OCI-LY3 (cell line): ENCODE measurements at regions not wholly inside any gene's neighbourhood (a gene's known extent, or its start where the extent isn't known, plus 50 kb on each side); places are given as distances from the start of the nearest gene placed in this dataset.

Experiments
- H2AFZ ChIP-seq: fragments of 200-600, 300-600 bp; shearing (Covaris generic); 2 replicates; pipeline ENCODE4 v1.6.0; 2014; ENCODE audit warnings: antibody characterized with exemption, low read depth, low read length
- H3K27ac ChIP-seq: fragments of 200-600, 300-600 bp; sonication (generic); 2 replicates; pipeline ENCODE4 v1.5.1; 2014; ENCODE audit warnings: mild to moderate bottlenecking, low read length, moderate library complexity, mixed read lengths
- H3K27me3 ChIP-seq: fragments of 200-600, 300-600 bp; sonication (generic); 2 replicates; pipeline ENCODE4 v1.6.1; 2014; ENCODE audit warnings: low read depth, low read length, mixed read lengths
- H3K36me3 ChIP-seq: fragments of 200-600, 300-600 bp; sonication (generic); replicated peaks from 2 replicates; pipeline ENCODE3; 2014; ENCODE audit warnings: low read depth, low read length, mixed read lengths
- H3K4me1 ChIP-seq: fragments of 300-600, 200-600 bp; sonication (generic); 2 replicates; pipeline ENCODE4 v1.6.1; 2014; ENCODE audit warnings: low read length, mixed read lengths
- H3K4me2 ChIP-seq: fragments of 200-600, 300-600 bp; sonication (generic); 2 replicates; pipeline ENCODE4 v1.6.1; 2014; ENCODE audit warnings: low read length, mixed read lengths
- H3K4me3 ChIP-seq: fragments of 300-600, 200-600 bp; sonication (generic); 2 replicates; pipeline ENCODE4 v1.5.1; 2014; ENCODE audit warnings: antibody characterized with exemption, mild to moderate bottlenecking, low read length, moderate library complexity
- H3K79me2 ChIP-seq: fragments of 300-600, 200-600 bp; shearing (Covaris generic); 2 replicates; pipeline ENCODE4 v1.6.1; 2014; ENCODE audit warnings: mild to moderate bottlenecking, low read length, mixed read lengths
- H3K9ac ChIP-seq: fragments of 300-600, 200-600 bp; shearing (Covaris generic); 2 replicates; pipeline ENCODE4 v1.6.0; 2014; ENCODE audit warnings: mild to moderate bottlenecking, low read length, moderate library complexity
- H3K9me3 ChIP-seq: fragments of 200-600, 300-600 bp; shearing (Covaris generic); 2 replicates; pipeline ENCODE4 v1.6.1; 2014; ENCODE audit warnings: low read length, mixed read lengths; ENCODE audit not compliant: insufficient read depth
- H4K20me1 ChIP-seq: fragments of 200-600, 300-600 bp; sonication (generic); 2 replicates; pipeline ENCODE4 v1.6.1; 2016; ENCODE audit warnings: low read length, mixed read lengths; ENCODE audit not compliant: insufficient read depth
- EZH2phosphoT487 ChIP-seq: fragments of 200-600 bp; shearing (Covaris generic); IDR thresholded peaks from 2 replicates; pipeline ENCODE4 v1.6.1; 2018; ENCODE audit warnings: antibody characterized with exemption, mixed run types, low read depth
- TF ChIP-seq, protein P1 (sequence below): fragments of 200-600, 300-600 bp; sonication (generic); IDR thresholded peaks from 2 replicates; pipeline ENCODE4 v1.5.1; 2014; ENCODE audit warnings: antibody characterized with exemption, low read length, low read depth

DNA sequence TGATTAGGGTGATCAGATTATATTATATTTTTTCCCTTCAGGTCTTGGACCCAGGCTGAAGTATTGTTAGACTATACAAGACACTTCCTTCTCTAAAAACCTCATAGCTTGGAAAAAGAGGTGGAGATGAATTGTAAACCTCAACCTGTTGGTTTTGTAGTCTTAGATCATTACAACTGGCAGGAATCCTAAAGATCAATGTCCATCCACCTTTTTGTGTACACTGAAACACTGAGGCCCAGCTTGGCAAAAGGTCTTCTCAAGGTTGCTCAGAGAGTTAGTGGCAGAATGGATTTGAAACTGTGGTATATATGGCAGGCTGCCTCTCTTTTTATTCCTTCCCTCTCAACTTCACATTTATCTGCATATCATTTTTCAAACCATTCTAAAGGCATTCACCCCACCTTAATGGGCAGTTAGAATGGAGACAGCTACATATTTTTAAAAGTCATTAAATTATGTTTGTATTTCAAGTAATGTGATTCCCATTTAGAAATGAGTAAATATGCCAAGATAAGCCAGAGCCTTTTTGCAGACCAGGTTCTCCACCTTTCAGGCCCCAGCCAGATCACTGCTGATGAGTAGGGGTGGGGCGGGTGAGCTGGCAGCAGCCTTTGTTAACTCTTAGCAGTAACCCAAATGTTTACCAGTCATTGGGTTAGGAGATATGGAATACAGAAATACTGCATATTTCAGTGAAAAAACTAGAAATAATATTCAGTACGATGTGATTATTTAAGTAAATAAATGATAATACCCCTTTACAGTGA, 243.2 kb upstream of the F9 start:
- H4K20me1 ChIP-seq: no peaks in the 10 kb centered on the region
- no peaks in the 10 kb centered on the region for H3K79me2 ChIP-seq
- no peak overlapping the region for H2AFZ ChIP-seq
- no peaks in the 10 kb centered on the region for H3K27me3 ChIP-seq
- H3K27ac ChIP-seq: no peak overlapping the region
- peaks cover 15% of the 10 kb centered on the region for H3K4me1 ChIP-seq
- no peaks in the 10 kb centered on the region for H3K9me3 ChIP-seq
- H3K36me3 ChIP-seq: no peaks in the 10 kb centered on the region
- H3K4me2 ChIP-seq: no peak overlapping the region
- H3K9ac ChIP-seq: no peak overlapping the region
- TF ChIP-seq EZH2phosphoT487: no peak
- TF ChIP-seq, protein P1, sequence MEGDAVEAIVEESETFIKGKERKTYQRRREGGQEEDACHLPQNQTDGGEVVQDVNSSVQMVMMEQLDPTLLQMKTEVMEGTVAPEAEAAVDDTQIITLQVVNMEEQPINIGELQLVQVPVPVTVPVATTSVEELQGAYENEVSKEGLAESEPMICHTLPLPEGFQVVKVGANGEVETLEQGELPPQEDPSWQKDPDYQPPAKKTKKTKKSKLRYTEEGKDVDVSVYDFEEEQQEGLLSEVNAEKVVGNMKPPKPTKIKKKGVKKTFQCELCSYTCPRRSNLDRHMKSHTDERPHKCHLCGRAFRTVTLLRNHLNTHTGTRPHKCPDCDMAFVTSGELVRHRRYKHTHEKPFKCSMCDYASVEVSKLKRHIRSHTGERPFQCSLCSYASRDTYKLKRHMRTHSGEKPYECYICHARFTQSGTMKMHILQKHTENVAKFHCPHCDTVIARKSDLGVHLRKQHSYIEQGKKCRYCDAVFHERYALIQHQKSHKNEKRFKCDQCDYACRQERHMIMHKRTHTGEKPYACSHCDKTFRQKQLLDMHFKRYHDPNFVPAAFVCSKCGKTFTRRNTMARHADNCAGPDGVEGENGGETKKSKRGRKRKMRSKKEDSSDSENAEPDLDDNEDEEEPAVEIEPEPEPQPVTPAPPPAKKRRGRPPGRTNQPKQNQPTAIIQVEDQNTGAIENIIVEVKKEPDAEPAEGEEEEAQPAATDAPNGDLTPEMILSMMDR: no peak
- no peak overlapping the region for H3K4me3 ChIP-seq

DNA sequence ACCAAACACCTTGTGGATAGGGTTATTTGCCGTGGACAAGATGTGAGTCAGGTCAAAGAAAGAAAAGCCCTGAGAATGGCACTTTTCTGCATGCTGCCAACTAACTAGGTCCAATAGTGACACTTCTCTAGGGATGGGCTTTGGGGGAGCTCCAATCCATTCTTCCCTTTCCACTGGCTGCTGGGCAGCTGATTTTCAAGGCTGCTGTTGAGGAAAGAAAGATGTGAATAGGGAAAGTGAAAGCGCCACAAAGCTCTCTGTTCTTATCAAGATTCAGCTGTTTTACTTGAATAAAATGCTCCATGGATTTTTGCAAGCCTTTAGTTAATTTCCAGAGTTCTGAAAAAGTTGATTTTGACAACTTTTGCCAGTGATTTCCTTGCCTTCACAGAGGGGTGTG, 244.2 kb upstream of the F9 start:
- Histone ChIP-seq H4K20me1 (no peaks in the 10 kb centered on the region), H3K9ac (no peak overlapping the region), H3K4me3 (no peak overlapping the region), H3K27me3 (no peaks in the 10 kb centered on the region), H3K36me3 (no peaks in the 10 kb centered on the region), H2AFZ (no peak overlapping the region), H3K79me2 (no peaks in the 10 kb centered on the region), H3K27ac (no peak overlapping the region), H3K9me3 (no peaks in the 10 kb centered on the region), H3K4me1 (peaks cover 15% of the 10 kb centered on the region), H3K4me2 (no peak overlapping the region)
- TF ChIP-seq EZH2phosphoT487: no peak
- TF ChIP-seq, protein P1: no peak

DNA sequence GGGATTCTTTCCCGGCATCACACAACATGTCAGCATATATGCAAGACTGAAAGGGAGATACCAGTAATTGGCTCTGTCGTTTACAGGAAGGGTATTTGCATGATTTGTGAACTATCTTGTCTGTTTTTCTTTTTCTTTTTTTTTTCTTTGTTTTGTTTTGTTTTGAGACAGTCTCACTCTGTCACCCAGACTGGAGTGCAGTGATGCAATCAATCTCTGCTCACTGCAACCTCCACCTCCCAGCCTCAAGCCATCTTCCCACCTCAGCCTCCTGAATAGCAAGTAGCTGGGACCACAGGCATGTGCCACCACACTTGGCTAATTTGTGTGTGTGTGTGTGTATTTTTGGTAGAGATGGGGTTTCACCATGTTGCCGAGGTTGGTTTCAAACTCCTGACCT, 262.7 kb upstream of the F9 start:
- Histone ChIP-seq H3K9me3 (no peaks in the 10 kb centered on the region), H4K20me1 (no peaks in the 10 kb centered on the region), H3K4me3 (no peak overlapping the region), H3K27ac (no peak overlapping the region), H3K9ac (no peak overlapping the region), H2AFZ (no peak overlapping the region), H3K79me2 (no peaks in the 10 kb centered on the region), H3K4me1 (no peaks in the 10 kb centered on the region), H3K4me2 (no peak overlapping the region), H3K27me3 (no peaks in the 10 kb centered on the region), H3K36me3 (no peaks in the 10 kb centered on the region)
- TF ChIP-seq, protein P1: no peak

DNA sequence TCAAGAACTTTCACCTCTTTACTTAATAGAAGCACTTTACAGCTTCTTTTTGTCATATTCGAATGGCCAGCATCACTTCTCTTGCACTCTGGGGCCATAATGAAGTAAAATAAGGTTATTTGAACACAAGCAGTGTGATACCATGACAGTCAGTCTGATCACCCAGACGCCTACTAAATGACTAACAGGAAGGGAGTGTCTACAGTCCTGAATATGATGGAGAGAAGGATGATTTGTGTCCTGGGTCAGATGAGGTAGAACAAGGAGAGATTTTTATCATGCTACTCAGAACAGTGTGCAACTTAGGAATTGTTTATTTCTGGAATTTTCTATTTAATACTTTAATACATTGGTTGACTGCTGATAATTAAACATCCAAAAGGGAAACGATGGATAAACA, 284.2 kb upstream of the F9 start:
- H3K4me2 ChIP-seq: no peak overlapping the region
- H2AFZ ChIP-seq: no peak overlapping the region
- no peaks in the 10 kb centered on the region for H3K79me2 ChIP-seq
- TF ChIP-seq EZH2phosphoT487: no peak
- TF ChIP-seq, protein P1: no peak
- no peaks in the 10 kb centered on the region for H3K36me3 ChIP-seq
- no peaks in the 10 kb centered on the region for H3K27me3 ChIP-seq
- no peak overlapping the region for H3K4me3 ChIP-seq
- no peaks in the 10 kb centered on the region for H4K20me1 ChIP-seq
- H3K4me1 ChIP-seq: no peaks in the 10 kb centered on the region
- no peak overlapping the region for H3K27ac ChIP-seq
- H3K9ac ChIP-seq: no peak overlapping the region
- no peaks in the 10 kb centered on the region for H3K9me3 ChIP-seq
